CMK (cell line): ENCODE measurements at regions not wholly inside any gene's neighbourhood (a gene's known extent, or its start where the extent isn't known, plus 50 kb on each side); places are given as distances from the start of the nearest gene placed in this dataset.

Experiments used
- DNase-seq: peaks from one replicate; pipeline ENCODE4 v3.0.0-alpha.2; 2010; ENCODE audit warnings: low read depth

DNA sequence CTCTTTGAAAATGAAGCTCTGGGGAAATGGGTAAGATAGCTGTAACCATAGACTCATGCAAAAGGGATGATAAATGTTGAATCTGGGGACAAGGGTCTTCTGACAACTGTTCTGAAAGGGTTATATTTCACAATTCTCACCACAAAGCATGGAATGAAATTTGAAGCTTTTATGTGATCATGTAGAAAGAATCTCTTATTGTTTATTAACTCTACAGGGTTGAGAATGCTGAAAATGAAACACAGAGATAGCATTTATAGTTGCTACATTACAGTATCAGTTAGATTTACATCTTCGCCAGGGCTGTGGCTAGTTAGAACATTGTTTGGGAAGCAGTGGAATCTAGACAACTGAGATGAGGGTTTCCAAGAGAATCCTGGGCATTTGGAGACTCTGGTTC is 97.4 kb upstream of the LHCGR start:
- no peak for DNase-seq

DNA sequence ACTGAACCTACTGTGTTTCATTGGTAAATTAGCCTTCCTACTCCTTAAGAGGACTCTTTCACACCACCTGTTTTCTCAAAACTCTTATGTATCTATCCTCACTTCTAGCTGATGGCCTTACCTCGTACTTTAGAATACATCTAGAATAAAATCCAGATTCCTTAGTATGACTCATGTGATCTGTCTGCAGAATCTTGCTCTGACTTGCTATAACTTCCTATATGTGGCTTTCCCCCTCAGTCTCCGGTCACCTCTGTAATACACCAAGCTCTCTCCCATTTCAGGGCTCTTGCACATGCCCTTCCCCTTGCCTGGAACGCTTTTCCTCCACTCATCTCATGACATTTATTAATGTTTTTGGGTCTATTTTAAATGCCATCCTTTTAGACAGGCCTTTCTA is 95.6 kb upstream of the LHCGR start:
- DNase-seq: no peak

DNA sequence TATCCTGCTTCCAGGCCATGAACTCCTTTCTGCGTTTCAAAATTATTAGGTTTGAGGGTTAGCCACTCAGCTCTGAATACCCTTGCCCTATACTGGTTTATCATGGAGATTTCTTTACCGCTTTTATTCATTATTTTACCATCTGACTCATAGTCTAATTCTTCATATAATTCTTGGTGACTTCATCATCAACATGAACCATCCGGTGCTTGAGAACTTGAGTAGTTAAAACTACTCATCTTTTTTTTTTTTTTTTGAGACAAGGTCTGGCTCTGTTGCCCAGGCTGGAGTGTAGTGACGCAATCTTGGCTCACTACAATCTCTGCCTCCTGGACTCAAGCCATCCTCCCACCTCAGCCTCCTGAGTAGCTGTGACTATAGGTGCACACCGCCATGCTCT is 94.2 kb upstream of the LHCGR start:
- DNase-seq: no peak

DNA sequence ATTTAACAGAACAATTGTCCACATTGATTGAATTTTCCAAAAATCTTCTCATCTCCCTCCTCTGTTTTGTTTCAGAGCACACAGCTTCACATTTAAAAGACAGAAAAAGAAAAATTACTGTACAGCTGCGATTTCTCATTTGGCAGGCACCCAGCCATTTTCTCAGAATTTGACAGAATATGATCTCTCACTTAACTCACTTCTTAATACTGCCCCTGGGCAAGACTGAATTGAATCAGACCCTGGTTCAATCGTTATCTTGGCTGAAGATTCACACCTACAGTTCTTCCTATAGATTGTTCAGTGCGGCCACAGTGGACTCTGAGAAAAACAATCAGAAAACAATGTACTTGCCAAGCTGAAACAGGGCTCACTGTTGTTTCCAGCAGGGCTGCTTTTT is 90.2 kb upstream of the LHCGR start:
- DNase-seq: no peak

DNA sequence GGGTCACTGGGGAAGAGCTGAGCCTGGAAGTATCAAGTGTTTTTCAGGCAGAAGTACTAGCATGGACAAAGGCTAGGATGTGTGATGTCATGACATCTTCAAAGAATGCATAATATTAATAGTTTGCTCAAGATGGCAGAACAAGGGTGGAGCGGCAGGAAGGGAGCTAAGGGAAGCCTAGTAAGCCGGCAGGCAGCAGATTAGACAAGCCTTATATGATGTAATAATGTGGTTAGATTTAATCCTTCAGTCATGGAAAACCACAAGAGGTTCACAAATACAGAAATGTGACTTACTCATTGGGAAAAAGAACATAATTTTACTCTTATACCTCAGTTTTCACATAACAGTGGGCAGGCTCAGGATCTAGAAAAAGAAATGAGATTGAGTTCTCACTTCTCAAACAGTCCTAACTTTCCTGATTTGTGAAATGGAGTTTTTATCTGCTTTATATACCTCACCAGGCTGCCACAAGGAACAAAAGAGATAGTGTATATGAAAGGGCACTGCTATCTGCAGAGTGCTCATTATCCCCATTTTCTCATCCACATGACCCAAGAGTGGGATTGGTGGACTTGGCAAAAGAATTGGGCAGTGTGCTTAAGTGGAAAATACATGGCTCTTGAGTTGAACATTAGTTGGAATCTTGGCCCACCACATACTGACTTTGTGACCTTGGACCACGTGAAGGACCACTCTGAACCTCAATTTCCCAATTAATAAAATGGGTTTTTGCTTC is 89.1 kb upstream of the LHCGR start:
- DNase-seq: peak; percentile 49

DNA sequence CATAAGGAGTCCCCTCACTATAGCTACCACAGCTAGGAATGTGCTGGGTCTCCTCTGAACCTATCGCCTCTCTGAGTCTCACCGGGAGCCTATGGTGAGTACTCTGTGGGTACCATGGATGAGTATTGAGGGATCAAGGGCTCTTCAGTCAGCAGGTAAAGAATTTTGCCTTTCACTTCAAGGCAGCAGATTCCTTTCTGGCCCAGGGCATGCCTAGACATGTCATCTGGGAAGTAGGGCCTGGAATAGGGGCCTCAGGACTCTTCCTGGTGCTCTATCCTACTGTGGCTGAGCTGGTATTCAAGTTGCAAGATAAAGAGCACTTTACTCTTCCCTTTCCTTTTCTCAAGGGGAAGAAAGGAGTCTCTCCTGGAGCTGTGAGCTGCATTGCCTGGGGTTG is 85.6 kb upstream of the LHCGR start:
- DNase-seq: no peak

DNA sequence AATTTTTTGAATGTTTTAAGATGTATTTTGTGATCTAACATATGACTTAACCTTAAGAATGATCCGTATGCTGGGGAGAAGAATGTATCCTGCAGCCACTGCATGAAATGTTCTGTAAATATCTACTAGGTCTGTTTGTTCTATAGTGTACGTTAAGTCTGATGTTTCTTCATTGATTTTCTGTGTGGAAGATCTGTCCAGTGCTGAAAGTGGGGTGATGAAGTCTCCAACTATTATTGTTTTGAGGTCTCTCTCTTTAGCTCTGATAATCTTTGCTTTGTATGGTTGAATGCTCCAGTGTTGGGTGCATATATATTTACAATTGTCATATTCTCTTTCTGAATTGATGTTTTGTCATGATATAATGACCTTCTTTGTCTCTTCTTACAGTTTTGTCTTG is 82.5 kb upstream of the LHCGR start:
- no peak for DNase-seq

DNA sequence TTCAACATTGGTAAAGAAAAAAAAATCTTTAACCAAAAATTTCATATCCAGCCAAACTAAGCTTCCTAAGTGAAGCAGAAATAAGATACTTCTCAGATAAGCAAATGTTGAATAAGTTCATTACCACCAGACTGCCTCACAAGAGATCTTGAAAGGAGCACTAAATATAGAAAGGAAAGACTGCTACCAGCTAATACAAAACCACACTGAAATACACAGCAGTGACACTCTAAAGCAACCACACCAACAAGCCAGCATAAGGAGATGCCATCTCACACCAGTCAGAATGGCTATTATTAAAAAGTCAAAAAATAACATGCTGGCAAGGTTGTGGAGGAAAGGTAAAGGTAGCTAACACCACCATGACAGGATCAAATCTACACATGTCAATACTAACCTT is 74.0 kb upstream of the LHCGR start:
- no peak for DNase-seq

DNA sequence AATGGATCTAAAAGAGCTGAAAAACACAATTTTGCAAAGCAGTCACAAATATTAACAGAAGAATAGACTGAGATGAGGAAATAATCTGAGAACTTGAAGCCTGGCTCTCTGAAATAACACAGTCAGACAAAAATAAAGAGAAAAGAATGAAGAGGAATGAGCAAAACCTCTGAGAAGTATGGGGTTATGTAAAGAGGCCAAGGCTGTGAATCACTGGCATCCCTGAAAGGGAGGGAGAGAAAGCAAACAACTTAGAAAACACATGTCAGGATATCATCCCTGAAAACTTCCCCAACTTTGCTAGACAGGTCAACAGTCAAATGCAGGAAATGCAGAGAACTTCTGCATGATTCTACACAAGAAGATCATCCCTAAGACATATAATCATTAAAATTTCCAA is 73.5 kb upstream of the LHCGR start:
- DNase-seq: no peak

DNA sequence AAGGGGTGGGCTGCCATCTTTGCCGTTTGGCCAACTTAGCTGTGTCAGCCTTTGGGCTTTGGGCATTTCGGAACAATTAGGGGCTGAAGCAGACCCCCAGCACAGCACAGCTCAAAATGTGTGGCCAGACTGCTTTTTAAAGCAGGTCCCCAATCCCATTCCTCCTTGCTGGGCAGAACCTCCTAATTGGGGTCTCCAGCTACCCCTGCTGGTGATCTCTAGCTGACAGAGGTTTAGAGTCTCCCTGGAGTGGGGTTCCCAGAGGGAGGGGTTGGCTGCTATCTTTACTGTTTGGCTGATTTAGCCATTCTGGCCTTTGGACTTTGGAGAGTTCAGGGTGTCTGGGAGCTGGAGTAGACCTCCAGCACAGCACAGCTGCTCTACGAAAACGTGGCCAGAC is 71.5 kb upstream of the LHCGR start:
- DNase-seq: no peak

DNA sequence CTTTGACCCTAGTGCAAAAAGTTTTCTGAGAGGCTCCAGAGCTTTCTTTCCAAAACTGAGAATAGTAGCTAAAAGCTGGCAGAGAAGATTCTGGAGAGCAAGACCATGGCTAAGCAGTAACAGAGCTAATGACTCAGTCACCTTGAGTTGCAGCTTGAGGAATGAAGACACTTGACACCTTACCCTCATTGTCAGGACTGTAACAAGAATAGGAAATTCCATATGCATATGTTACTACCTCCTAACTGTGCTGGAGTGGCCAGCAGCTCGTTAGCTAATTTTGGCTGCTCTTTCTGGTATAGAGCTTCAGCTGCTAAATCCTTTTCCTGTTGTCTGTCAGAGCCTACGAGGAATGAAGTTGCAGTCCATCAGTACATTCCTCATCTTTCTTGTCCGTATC is 68.6 kb upstream of the LHCGR start:
- DNase-seq: no peak

DNA sequence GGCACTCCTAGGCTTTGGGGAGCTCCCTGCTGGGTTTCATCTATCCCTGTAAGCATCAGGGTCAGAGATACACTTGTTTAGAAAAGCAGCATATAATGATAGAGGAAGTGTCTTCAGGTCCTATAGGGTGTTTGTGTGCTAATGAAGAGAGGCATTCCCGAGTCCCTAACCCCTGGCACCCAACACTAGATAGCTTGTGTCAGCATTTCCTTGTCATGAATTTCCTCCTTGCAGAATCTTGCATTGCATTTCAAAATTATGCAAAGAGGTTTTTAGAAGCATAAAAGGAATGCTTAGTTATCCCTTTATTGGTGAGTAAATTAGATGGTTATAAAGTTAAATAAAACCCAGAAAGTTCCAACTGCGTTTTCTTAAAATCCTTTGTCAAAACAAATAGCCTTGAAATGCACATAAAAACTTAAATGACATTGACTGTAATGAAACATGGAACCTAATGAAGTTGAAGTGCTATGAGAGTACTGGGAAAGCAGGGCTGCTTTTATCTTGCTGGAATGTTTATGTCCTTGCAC is 63.7 kb upstream of the LHCGR start:
- no peak for DNase-seq

DNA sequence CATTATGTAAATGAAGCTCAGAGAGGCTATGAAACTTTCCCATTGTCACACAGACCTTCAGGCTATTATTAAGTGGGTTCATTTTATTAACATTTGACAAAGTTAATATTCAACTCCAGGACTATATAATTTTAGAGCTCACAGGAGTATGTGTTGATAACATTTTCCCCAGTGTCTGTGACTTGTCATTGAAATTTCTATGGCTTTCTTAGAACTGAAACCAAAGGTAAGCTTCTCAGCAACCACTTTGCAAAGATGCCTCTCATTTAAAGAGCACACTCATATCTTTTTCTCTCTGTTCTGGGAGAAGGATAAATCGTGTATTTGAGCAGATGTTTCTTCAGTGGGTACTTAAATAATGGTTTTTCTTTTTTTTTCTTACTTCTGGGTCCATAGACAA is 61.8 kb upstream of the LHCGR start:
- no peak for DNase-seq

DNA sequence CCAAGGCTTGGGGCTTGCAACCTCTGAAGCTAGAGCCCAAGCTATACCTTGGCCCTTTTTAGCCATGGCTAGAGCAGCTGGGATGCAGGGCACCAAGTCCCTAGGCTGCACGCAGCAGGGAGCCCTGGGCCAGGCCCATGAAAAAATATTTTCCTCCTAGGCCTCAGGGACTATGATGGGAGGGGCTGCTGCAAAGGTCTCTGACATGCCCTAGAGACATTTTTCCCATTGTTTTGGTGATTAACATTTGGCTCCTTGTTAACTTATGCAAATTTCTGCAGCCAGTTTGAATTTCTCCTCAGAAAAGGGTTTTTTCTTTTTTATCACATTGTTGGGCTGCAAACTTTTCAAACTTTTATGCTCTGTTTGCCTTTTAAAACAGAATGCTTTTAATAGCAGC is 56.9 kb upstream of the LHCGR start:
- no peak for DNase-seq

DNA sequence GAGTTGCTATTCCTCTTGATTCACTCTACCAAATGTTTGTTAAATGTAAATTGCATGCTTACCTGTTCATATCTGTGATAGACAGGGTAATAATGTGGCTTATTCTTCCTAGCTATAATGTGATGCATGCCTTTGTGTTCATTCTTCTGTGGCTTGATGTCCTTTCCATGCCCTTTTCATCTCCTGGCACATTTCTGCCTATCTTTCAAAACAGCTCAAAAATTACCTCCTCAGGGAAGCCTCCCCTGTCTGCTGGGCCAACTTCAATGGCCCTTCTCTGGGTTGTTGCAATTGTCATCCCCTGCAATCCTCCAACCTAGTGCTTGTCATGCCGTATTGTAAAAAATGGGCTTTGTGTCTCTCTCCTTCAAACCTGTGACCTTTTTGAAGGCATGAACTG is 52.8 kb upstream of the LHCGR start:
- DNase-seq: no peak
